Neural cell (in vitro differentiated cells): ENCODE measurements at regions not wholly inside any gene's neighbourhood (a gene's known extent, or its start where the extent isn't known, plus 50 kb on each side); places are given as distances from the start of the nearest gene placed in this dataset.

ENCODE experiments used
- H2AFZ ChIP-seq: fragments of 200-600, 300-800 bp; sonication (generic), shearing (Covaris generic); 2 replicates; pipeline ENCODE4 v1.6.0; 2014; ENCODE audit warnings: low read depth, mild to moderate bottlenecking, antibody characterized with exemption, low read length, moderate library complexity
- H3F3A ChIP-seq: fragments of 200-600 bp; shearing (Covaris generic); 2 replicates; pipeline ENCODE4 v1.6.1; 2016; ENCODE audit warnings: mild to moderate bottlenecking, moderate library complexity, mixed read lengths, antibody characterized with exemption, low read length; ENCODE audit not compliant: insufficient read depth, poor library complexity, severe bottlenecking
- H3K27ac ChIP-seq: fragments of 200-600, 300-800 bp; sonication (generic), shearing (Covaris generic); 2 replicates; pipeline ENCODE4 v1.5.1; 2014; ENCODE audit warnings: mild to moderate bottlenecking, low read length, moderate library complexity
- H3K27me3 ChIP-seq: fragments of 300-800, 200-600 bp; sonication (generic), shearing (Covaris generic); 2 replicates; pipeline ENCODE4 v1.6.0; 2014; ENCODE audit warnings: mild to moderate bottlenecking, low read depth, low read length, moderate library complexity; ENCODE audit not compliant: insufficient read depth
- H3K36me3 ChIP-seq: fragments of 300-800, 200-600 bp; sonication (generic), shearing (Covaris generic); 2 replicates; pipeline ENCODE4 v1.5.1; 2014; ENCODE audit warnings: mild to moderate bottlenecking, antibody characterized with exemption, low read length, moderate library complexity; ENCODE audit not compliant: insufficient read depth
- H3K4me2 ChIP-seq: fragments of 300-800, 200-600 bp; sonication (generic), shearing (Covaris generic); 2 replicates; pipeline ENCODE4 v1.6.0; 2014; ENCODE audit warnings: mild to moderate bottlenecking, low read length
- H3K4me3 ChIP-seq: fragments of 300-800, 200-600 bp; sonication (generic), shearing (Covaris generic); 2 replicates; pipeline ENCODE4 v1.5.1; 2014; ENCODE audit warnings: mild to moderate bottlenecking, low read length, moderate library complexity
- H3K79me2 ChIP-seq: fragments of 200-600 bp; shearing (Covaris generic); replicated peaks from 2 replicates; pipeline ENCODE4 v1.6.0; 2014; ENCODE audit warnings: mild to moderate bottlenecking, low read length, moderate library complexity; ENCODE audit not compliant: insufficient read depth
- H3K9ac ChIP-seq: fragments of 300-800, 200-600 bp; sonication (generic), shearing (Covaris generic); 2 replicates; pipeline ENCODE4 v1.6.1; 2016; ENCODE audit warnings: mild to moderate bottlenecking, low read length, mixed read lengths
- H3K9me2 ChIP-seq: fragments of 200-600 bp; shearing (Covaris generic); 2 replicates; pipeline ENCODE4 v1.6.1; 2016; ENCODE audit warnings: mild to moderate bottlenecking, low read length, mixed read lengths; ENCODE audit not compliant: insufficient read depth
- H3K9me3 ChIP-seq: fragments of 200-600, 300-800 bp; sonication (generic), shearing (Covaris generic); 2 replicates; pipeline ENCODE4 v1.6.1; 2016; ENCODE audit warnings: mild to moderate bottlenecking, mixed run types, low read length, moderate library complexity, mixed read lengths
- H4K20me1 ChIP-seq: fragments of 200-600 bp; shearing (Covaris generic); 2 replicates; pipeline ENCODE4 v1.6.1; 2016; ENCODE audit warnings: mild to moderate bottlenecking, mixed run types; ENCODE audit not compliant: insufficient read depth
- EP300 ChIP-seq: fragments of 450-650 bp; conservative IDR thresholded peaks from 2 replicates; pipeline ENCODE4 v1.6.1; 2014; ENCODE audit warnings: antibody characterized with exemption, mild to moderate bottlenecking, moderate library complexity; ENCODE audit not compliant: poor library complexity, severe bottlenecking
- EZH2 ChIP-seq: fragments of 200-600, 300-800 bp; shearing (Covaris generic), sonication (generic); IDR thresholded peaks from 2 replicates; pipeline ENCODE4 v1.6.1; 2014; ENCODE audit warnings: antibody characterized with exemption, low read length, borderline replicate concordance, mild to moderate bottlenecking; ENCODE audit not compliant: insufficient read depth, poor library complexity, severe bottlenecking
- MXI1 ChIP-seq: fragments of 450-650 bp; conservative IDR thresholded peaks from 2 replicates; pipeline ENCODE4 v1.6.1; 2014; ENCODE audit warnings: antibody characterized with exemption, mild to moderate bottlenecking; ENCODE audit not compliant: poor library complexity, severe bottlenecking
- POLR2AphosphoS5 ChIP-seq: IDR thresholded peaks from 2 replicates; pipeline ENCODE4 v1.6.1; 2012
- RAD21 ChIP-seq: fragments of 450-650 bp; conservative IDR thresholded peaks from 2 replicates; pipeline ENCODE4 v1.6.1; 2014; ENCODE audit warnings: antibody characterized with exemption, mild to moderate bottlenecking, moderate library complexity
- SMC3 ChIP-seq: fragments of 450-650 bp; conservative IDR thresholded peaks from 2 replicates; pipeline ENCODE4 v1.6.1; 2014; ENCODE audit warnings: antibody characterized with exemption, mild to moderate bottlenecking, moderate library complexity; ENCODE audit not compliant: poor library complexity
- TAF1 ChIP-seq: IDR thresholded peaks from 2 replicates; pipeline ENCODE4 v1.6.1; 2012; ENCODE audit warnings: low read depth
- TF ChIP-seq, protein P1 (sequence below): IDR thresholded peaks from 2 replicates; pipeline ENCODE4 v1.6.1; 2012; ENCODE audit warnings: borderline replicate concordance
- TF ChIP-seq, protein P2 (sequence below): fragments of 450-650 bp; IDR thresholded peaks from 2 replicates; pipeline ENCODE4 v1.5.1; 2014; ENCODE audit warnings: antibody characterized with exemption, mild to moderate bottlenecking, moderate library complexity; ENCODE audit not compliant: poor library complexity, severe bottlenecking

DNA sequence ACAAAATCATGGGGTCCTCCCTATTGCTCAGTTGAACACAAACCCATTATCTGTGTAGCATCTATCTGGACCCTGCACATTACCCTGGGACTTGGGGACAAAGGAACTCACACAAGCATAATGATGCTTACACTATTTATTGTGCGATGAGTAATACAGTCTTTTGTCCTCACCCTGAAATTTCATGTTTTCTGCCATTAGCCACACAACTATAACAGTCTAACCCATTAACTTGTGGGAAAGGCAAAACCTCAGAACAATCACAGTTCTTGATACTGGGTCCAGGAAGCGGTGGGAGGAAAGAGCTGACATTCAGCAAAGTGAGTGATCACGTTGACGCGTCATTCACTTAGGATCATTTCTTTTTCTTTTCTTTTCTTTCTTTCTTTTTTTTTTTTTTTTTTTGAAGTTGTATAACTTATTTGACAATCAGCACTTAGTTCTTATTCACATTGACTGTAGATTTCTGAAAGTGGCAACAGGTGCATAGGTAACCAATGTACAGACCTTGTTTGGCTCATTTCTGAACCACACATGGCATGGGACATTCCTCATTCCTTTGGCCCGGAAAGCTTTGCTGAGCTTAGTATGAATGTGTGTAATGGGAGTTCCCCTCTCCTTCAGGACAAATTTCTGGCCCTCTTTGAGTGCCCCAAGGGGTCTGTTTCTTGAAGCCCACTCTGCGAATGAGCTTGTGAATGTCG is 94.8 kb upstream of the CNKSR3 start:
- H3K36me3 ChIP-seq, result no peaks in the 10 kb centered on the region
- H3K27ac ChIP-seq, result no peak overlapping the region
- no peaks in the 10 kb centered on the region for H3K79me2 ChIP-seq
- H3K4me2 ChIP-seq, result no peak overlapping the region
- no peak overlapping the region for H3K9ac ChIP-seq
- no peaks in the 10 kb centered on the region for H3K9me2 ChIP-seq
- no peaks in the 10 kb centered on the region for H3K27me3 ChIP-seq
- no peaks in the 10 kb centered on the region for H4K20me1 ChIP-seq
- no peak overlapping the region for H3K4me3 ChIP-seq
- H3K9me3 ChIP-seq, result no peaks in the 10 kb centered on the region
- H3F3A ChIP-seq, result no peaks in the 10 kb centered on the region
- TF ChIP-seq RAD21 (no peak), TAF1 (no peak), MXI1 (no peak), SMC3 (no peak)
- TF ChIP-seq, protein P1, sequence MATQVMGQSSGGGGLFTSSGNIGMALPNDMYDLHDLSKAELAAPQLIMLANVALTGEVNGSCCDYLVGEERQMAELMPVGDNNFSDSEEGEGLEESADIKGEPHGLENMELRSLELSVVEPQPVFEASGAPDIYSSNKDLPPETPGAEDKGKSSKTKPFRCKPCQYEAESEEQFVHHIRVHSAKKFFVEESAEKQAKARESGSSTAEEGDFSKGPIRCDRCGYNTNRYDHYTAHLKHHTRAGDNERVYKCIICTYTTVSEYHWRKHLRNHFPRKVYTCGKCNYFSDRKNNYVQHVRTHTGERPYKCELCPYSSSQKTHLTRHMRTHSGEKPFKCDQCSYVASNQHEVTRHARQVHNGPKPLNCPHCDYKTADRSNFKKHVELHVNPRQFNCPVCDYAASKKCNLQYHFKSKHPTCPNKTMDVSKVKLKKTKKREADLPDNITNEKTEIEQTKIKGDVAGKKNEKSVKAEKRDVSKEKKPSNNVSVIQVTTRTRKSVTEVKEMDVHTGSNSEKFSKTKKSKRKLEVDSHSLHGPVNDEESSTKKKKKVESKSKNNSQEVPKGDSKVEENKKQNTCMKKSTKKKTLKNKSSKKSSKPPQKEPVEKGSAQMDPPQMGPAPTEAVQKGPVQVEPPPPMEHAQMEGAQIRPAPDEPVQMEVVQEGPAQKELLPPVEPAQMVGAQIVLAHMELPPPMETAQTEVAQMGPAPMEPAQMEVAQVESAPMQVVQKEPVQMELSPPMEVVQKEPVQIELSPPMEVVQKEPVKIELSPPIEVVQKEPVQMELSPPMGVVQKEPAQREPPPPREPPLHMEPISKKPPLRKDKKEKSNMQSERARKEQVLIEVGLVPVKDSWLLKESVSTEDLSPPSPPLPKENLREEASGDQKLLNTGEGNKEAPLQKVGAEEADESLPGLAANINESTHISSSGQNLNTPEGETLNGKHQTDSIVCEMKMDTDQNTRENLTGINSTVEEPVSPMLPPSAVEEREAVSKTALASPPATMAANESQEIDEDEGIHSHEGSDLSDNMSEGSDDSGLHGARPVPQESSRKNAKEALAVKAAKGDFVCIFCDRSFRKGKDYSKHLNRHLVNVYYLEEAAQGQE, result no peak
- H2AFZ ChIP-seq, result no peak overlapping the region

DNA sequence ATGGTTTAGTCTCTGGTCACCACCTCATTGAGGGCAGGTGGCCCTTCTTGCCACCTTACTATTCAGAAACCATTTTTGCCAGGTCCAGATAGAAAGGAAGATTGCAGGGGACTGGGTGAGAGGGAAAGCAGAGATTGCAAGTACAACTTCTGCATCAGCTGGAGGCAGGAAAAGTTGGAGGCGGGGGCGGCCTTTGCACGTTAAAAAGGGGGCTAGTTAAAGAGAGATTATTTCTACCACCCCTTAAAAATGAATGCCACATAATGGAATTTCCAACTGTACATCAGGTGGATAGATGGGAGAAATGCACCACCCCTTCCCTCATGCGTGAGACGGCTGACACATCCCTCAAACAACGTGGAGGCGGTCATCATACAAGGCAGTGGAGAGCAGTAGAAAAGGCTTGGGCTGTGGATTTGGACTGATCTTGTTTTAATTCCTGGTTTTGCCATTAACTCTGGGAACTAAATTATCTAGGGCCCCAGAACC is 95.4 kb upstream of the CNKSR3 start:
- H3K9me2 ChIP-seq, result no peaks in the 10 kb centered on the region
- TF ChIP-seq TAF1, result no peak
- no peak for TF ChIP-seq SMC3
- no peak for TF ChIP-seq RAD21
- TF ChIP-seq, protein P1, result no peak
- no peak for TF ChIP-seq MXI1
- TF ChIP-seq EP300, result no peak
- TF ChIP-seq EZH2, result no peak
- TF ChIP-seq, protein P2, sequence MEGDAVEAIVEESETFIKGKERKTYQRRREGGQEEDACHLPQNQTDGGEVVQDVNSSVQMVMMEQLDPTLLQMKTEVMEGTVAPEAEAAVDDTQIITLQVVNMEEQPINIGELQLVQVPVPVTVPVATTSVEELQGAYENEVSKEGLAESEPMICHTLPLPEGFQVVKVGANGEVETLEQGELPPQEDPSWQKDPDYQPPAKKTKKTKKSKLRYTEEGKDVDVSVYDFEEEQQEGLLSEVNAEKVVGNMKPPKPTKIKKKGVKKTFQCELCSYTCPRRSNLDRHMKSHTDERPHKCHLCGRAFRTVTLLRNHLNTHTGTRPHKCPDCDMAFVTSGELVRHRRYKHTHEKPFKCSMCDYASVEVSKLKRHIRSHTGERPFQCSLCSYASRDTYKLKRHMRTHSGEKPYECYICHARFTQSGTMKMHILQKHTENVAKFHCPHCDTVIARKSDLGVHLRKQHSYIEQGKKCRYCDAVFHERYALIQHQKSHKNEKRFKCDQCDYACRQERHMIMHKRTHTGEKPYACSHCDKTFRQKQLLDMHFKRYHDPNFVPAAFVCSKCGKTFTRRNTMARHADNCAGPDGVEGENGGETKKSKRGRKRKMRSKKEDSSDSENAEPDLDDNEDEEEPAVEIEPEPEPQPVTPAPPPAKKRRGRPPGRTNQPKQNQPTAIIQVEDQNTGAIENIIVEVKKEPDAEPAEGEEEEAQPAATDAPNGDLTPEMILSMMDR, result no peak
- TF ChIP-seq POLR2AphosphoS5, result no peak
- H3K27ac ChIP-seq, result no peak overlapping the region
- no peaks in the 10 kb centered on the region for H3K27me3 ChIP-seq
- no peak overlapping the region for H3K4me2 ChIP-seq
- H4K20me1 ChIP-seq, result no peaks in the 10 kb centered on the region
- no peaks in the 10 kb centered on the region for H3F3A ChIP-seq
- H3K9ac ChIP-seq, result no peak overlapping the region
- H3K36me3 ChIP-seq, result no peaks in the 10 kb centered on the region
- no peak overlapping the region for H2AFZ ChIP-seq
- H3K9me3 ChIP-seq, result no peaks in the 10 kb centered on the region
- no peaks in the 10 kb centered on the region for H3K79me2 ChIP-seq
- no peak overlapping the region for H3K4me3 ChIP-seq
